ENCODE measurements at regions not wholly inside any gene's neighbourhood (a gene's known extent, or its start where the extent isn't known, plus 50 kb on each side); places are given as distances from the start of the nearest gene placed in this dataset.
"Not testable (repeated sequence)": the region's sequence is repeated elsewhere in the genome, so short reads cannot be mapped to it uniquely, and the experiment has no call there.

DNA sequence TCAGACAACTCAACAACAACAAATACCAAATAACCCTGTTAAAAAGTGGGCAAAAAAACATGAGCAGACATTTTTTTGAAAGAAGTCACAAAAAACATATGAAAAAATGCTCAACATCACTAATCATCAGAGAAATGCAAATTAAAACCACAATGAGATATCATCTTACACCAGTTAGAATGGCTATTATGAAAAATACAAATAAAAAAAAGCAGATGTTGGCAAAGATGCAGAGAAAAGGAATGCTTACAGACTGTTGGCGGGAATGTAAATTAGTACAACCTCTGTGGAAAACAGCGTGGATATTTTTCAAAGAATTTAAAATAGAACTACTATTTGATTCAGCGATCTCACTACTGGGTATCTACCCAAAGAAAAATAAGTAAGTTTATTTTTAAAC lies 114.0 kb downstream of the SLC38A4 start:
- peak; percentile 45 for DNase-seq (ENCODE audit: low read depth)

DNA sequence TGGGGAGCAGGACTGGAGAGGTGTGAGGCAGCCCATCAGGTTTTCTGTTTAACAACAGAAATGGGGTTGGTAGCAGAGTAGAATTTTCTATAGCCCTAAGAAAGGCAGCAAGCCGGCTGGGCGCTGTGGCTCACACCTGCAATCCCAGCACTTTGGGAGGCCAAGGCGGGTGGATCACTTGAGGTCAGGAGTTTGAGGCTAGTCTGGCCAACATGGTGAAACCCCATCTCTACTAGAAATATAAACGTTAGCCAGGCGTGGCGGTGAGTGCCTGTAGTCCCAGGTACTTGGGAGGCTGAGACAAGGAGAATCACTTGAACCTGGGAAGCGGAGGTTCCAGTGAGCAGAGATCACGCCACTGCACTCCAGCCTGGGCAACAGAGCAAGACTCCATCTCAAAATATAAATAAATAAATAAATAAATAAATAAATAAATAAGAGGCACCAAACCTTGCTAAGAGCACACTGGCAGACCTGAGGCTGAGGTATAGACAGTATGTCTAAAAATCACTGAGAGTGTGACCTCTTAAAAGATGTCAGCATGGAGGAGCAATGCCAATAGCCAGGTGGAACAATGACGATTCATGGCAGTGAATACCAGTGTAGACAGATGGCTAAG lies 115.6 kb downstream of the SLC38A4 start:
- DNase-seq (ENCODE audit: low read depth), result no peak

DNA sequence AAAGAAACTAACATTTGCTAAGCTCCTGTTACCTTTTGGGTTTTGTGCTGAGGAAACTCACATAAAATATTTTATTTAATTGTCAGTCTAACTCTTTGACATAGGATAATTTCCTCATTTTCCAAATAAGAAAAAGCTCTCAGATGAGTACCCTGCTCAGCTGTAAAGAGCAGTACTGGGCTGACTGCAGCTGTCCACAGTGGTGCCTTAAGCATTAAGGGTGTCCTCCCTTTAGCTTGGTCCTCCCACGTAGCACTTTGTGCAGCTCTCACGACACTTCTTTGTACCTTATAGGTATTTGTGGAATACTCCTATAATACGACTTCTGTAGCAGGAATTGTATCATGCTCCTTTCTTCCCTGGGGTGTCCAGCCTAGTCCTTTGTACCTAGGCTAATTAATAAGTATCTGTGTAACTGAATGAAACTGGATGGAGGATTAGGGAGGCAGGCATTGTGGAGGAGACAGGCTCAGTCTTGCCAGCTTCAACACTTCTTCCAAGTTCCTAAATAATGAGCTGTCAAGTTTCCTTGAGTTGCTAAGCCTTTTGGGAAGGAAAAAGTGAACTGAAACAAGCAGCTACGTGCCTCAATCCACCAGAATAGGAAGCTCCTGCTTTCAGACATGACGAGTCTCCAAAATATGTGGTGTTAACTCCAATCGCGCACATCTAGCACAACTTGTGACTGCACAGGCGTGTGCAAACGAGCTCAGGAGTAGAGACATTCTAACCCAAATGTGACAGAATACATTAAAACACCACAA lies 123.0 kb downstream of the SLC38A4 start:
- peak; percentile 28 for DNase-seq (ENCODE audit: low read depth)

DNA sequence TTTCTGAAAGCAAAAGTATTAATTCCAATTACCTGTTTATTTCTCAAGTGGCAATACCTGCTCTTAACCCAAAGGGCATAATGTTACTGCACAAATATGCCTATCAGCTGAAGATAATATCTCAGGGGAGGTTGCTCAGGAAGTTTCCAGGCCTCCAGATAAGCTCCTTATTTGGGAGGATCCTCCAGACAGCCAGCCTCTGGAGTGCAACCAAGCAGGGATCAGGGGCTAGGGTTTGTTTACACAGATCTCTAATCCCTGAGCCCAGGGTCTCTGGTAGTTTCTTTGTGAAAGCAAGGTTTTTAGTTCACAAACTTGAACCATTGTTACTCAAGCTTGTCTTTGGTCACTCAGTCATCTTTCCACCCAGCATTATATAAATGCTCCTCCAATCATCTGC lies 124.4 kb downstream of the SLC38A4 start:
- no peak for DNase-seq (ENCODE audit: low read depth)

DNA sequence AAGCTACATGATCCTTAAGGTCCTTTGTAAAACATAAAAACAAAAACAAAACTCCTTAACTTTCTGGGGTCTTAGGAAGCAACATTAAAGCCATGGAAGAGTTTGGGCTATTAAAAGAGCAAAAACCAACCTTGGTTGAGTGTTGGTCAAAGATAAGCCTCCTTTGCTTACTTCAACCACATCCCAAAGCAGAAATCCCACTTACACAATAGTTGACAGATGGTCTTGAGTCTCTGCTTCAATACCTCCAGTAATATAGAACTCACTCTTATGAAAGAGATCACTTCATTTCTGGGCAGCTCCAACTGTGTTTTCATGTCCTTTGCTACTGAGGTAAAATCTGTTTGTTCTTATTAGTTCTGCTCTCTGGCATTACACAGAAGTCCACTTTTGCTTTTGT lies 125.8 kb downstream of the SLC38A4 start:
- peak; percentile 62 for DNase-seq (ENCODE audit: low read depth)

DNA sequence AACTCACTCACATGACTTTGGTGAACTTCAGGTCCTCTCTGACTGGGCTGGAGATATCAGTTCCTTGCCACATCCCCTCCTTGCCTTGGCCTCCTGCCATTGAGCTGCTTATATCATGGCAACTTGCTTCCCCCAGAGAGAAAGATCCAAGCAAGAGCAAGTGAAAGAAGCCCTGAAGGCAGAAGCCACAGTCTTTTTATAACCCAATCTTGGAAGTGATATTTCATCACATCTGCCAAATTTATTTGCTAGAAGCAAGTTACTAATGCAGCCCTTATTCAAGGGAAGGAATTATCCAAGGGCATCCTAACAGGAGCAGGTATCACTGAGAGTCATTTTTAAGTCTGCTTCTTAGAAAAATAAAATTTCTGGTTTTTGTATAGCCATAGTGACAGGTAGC lies 127.8 kb downstream of the SLC38A4 start:
- DNase-seq (ENCODE audit: low read depth), result no peak

DNA sequence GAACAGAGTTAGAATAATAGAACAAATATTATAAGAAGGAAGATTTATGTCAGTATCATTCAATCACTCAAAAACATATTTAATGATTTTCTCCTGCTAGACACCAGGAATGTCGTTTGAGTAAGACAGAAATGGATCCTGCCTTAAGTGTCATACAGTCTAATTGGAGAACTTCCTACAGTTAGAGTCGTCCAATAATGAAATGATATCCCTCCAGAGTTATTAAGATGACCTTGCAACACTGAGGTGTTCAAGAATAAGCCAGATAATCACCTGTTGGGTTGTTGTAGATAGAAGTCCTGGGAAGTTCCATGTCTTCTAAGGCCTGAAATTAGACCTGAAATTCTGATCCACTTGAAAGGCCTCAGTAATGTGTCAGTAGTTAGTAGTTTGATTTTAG lies 132.3 kb downstream of the SLC38A4 start:
- no peak for DNase-seq (ENCODE audit: low read depth)

DNA sequence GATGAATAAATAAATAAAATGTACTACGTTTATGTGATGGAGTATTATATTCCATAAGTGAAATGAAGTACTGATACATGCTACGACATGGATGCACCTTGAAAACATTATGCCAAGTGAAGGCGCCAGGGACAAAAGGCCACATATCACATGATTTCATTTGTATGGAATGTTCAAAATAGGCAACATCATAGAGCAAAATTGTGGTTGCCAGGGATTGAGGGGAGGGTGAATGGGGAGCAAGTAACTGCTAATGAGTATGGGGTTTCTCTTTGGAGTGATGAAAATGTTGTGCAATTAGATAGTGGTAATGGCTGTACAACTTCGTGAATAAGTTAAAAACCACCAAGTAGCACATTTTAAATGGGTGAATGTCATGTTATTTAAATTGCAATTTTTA lies 132.8 kb downstream of the SLC38A4 start:
- DNase-seq (ENCODE audit: low read depth), result peak; percentile 38

DNA sequence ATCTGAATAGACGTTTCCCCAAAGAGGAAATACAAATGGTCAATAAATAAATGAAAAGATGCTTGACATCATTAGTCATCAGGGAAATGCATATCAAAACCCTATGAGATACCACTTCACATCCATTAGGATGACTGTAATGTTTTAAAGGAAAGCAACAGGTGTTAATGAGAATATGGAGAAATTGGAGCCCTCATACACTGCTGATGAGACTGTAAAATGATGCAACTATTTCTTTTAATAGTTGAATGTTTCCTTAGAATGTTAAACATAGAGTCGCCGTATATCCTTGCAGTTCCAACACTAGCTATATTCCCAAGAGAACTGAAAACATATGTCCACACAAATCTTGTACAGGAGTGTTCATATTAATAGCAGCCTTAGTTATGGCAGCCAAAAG lies 133.2 kb downstream of the SLC38A4 start:
- DNase-seq (ENCODE audit: low read depth), result peak; percentile 49

DNA sequence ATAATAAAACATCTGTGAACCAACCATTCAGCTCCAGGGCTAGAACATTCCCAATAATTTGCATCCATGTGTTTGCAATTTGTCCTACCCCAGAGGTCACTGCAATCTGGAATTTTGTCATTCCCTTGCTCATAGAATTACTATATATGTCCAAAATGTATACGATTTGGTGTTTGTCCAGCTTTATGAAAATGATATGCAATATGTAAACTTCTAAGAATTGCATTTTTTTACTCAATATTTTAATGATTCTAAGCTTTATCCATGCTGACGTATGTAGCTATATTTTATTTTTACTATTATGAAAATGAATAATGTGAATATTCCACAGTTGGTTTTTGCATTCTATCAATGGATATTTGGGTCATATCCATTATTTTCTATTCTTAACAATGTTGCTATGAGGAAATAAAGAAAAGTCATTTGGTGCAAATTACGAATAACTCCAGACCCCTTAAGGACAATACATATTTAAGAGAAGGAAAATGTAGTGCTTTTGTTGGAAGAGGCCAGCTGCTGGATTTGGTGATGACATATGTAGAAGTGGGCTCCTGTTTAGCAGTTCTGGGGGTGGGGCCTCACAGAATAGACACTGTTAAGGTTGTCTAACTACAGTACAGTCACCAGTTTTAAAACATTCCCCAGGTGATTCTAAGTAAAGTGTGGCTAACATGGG lies 139.4 kb downstream of the SLC38A4 start:
- DNase-seq (ENCODE audit: low read depth), result no peak

DNA sequence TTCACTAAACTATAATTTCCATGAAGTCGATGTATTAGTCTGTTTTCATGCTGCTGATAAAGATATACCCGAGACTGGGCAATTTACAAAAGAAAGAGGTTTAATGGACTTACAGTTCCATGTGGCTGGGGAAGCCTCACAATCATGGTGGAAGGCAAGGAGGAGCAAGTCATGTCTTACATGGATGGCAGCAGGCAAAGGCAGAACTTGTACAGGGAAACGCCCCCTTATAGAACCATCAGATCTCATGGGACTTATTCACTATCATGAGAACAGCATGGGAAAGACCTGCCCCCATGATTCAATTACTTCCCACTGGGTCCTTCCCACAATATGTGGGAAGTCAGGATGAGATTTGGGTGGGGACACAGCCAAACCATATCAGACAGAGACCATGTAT lies 141.6 kb downstream of the SLC38A4 start:
- not testable (repeated sequence) for DNase-seq (ENCODE audit: low read depth)

DNA sequence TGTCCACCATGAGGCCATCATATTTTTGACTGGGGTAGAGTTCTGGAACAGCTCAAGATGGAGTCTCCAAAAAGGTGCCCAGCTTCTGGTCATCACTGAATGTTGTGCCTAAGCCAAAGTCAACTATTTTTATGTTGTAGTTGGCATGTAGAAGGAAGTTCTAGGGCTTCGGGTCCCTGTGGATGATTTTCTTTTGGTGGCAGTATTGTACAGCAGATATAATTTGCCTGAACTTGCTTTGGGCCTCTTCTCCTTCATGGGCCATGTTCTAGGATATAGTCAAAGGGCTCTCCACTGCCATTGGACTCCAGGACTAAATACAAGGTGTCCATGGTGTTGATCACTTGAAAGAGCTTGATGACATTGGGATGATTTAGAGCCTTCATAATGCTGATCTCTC lies 143.6 kb downstream of the SLC38A4 start:
- DNase-seq (ENCODE audit: low read depth), result no peak

DNA sequence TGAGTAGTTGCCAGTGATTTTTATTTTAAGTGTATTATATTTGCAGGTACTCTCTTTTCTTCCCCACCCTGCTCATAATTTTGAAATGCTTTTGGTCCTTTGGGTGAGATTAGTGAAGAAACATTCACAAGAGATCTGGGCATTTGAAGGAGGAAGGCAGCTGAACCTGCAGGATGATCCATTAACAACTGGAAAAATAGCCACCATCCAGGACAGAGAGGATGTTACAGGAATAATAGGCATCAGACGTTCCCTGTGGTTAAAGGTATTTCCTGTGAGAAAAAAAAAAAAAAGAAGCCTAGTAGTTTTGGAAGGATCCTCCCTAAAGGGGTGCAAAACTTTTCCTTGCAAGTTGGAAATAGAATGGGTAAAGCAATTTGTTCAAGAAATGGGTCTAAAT lies 145.3 kb downstream of the SLC38A4 start:
- no peak for DNase-seq (ENCODE audit: low read depth)

DNA sequence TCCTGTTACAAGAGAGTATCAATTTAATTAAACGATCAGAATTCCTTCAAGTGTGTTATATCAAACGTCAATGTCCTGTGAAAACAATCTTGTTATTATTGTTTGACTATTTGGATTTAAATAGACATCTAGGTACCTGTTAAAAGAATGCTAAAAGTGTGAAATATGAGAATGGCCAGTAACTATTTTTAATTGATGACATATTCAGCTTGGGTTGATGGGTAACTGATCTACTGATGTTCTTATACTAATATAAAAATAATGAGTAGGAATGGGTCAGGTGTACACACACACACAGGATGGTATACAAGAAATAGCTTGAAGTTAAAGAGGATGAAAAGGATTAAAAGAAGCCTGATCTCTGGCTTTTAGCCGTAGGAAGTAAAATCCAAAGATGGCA lies 146.0 kb downstream of the SLC38A4 start:
- DNase-seq (ENCODE audit: low read depth), result no peak

DNA sequence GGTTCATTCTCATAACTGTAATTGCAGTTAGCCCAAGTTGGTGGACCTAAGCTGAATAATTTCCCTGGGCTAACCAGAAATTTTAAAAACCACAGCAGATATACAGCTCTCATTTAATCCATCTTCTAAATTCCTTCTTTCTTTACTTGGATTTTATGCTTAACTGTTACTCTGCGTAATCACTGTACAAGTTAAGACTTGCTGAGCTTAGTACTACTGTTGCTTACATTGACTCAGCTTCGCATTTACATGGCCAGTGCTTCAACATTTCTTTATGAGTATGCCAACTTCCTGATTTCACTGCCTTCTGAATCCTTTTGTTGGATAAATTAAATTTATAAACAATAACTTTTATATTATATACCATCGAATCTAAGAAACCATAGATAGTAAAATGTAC lies 147.4 kb downstream of the SLC38A4 start:
- DNase-seq (ENCODE audit: low read depth), result no peak

DNA sequence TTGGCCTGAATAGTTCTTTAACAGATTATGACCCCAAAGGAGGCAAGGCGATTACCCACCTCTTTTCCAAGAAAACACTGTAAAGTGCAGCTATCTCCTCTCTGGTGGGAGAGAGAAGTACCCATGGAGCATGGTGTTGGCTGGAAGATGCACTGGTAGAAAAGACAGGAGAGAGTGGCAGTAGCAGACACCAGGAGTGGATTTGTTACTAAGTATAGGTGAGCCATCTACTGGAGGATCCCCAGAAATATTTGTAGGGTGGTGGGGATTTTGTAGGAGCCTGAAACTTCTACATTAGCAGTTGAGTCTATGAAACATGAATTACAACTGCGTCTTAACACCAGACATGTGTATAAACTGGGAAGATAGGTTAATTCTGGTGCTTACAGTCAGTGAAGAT lies 148.0 kb downstream of the SLC38A4 start:
- DNase-seq (ENCODE audit: low read depth), result peak; percentile 46

DNA sequence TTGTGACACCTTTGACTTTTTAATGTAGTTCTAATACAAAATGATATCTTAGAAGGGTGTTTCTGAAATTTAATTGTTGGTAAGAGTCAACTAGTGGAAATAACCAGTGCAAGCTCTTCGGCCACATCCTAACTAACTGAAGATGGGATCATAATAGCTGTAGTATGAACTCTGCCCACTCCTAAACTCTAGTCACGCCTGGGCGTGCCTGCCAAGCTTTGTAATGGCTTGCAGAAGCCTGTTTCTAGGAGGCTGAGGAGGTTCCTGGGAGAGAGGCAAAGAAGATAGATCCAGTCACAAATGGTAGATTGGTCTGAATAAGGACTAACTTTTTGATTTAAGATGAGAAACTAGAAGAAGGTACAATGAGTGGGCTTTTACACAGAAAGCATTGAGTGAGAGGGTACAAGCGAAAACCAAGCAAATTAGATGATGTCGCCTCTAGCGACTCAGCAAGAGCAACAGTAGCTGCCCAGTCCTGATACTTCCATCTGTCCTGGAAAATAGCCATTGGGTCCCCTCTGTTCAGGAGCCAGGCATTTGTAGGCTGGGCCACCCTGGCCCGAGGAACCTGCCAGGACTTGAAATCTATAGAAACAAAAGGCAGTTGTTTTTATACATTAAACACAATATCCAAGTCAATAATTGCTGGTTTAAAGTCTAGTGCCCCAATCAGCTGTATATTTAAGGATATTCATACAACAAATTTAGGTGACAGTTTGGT lies 148.8 kb downstream of the SLC38A4 start:
- DNase-seq (ENCODE audit: low read depth), result no peak

DNA sequence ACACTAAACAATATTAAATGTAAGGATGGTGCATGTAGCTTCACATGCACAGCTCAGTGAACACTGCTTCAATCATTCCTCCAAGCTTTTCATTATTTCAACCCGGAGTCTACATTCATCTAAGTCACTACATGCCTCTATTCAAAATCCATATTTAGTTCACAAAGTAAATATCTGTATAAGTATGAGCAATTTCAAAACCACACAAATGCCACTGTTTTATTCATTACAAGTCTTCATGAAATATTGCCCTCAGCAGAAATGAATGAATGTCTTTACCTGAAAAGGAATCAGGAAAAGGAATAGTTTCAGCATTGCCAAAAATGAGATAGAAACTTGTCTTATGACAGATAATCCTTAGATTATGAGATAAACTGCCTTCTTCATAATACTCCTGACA lies 149.4 kb downstream of the SLC38A4 start:
- DNase-seq (ENCODE audit: low read depth), result no peak

DNA sequence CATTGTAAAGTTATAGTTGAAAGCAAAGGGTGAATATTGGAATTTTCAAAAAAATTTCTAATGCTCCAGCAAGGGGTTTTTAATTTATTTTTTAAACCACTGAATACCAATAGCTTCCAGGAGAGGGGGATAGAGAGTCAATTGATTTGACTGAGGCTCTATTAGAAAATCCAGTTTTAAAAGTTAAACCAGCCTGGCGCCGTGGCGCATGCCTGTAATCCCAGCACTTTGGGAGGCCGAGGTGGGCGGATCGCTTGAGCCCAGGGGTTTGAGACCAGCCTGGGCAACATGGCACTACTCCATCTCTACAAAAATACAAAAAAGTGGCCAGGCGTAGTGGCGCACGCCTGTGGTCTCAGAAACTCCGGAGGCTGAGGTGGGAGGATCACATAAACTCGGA lies 150.1 kb downstream of the SLC38A4 start:
- peak; percentile 75 for DNase-seq (ENCODE audit: low read depth)

DNA sequence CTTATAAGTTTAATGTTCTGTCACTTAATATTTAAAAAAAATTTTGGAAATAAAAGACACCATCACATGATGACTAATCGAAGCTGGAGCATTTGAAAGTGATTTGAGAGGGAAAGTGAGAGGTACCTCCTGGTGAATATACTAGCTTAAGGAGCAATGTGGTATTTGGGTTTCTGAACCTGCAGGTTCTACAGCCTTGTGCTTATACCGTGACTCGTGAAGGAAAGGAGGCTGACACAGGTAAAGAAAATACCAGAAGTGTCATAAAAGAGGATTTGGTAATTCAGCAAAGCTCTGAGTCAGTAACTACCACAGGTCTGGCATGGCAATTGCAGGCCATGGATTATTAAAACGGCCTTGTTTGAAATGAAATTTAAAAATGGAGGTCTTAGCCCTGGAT lies 151.0 kb downstream of the SLC38A4 start:
- no peak for DNase-seq (ENCODE audit: low read depth)

DNA sequence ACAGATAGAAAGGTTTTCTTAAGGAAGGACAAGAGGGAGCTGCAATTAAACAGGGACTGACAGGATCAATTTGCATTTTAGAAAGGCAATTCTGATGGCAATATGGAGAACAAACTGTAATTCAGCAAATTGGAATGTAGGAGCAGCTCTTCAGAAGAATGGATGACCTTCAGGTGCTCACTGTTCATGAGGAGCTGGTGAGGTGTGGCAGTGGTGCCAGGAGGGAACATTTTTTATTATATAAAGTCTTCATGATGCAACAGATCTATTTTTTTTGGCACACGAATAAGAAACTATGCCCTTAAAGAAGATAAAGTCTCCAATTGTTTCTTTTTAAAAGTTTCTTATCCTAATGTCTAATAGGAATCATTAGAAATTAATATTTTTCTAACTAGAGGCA lies 151.7 kb downstream of the SLC38A4 start:
- DNase-seq (ENCODE audit: low read depth), result no peak

DNA sequence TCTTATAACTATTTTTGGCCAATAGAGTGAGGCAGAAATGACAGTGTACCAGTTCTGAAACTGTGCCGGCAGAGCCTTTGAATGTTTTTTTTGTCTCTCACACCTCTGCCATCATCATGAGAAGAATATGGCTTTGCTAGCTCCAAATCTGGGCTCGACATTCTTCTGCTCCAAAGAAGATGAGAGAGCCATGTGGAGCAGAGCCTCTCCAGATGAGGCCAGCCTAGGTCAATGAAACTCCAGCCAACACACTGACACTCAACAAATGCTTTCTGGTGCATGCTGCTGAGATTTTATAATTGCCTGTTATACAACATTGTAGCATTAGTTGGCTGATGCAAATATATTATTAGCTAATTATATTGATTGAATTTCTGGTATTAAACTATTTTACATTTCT lies 154.7 kb downstream of the SLC38A4 start:
- DNase-seq (ENCODE audit: low read depth), result no peak
